ENCODE measurements at regions not wholly inside any gene's neighbourhood (a gene's known extent, or its start where the extent isn't known, plus 50 kb on each side); places are given as distances from the start of the nearest gene placed in this dataset.

GRCh38 chr5:60084226-60084625, 190.7 kb upstream of the PDE4D start:
- TF ChIP-seq CTCF (IDR thresholded peaks at IDR 0.05) (no peak), POLR2A (IDR thresholded peaks at IDR 0.05) (no peak)
